ENCODE measurements at regions not wholly inside any gene's neighbourhood (a gene's known extent, or its start where the extent isn't known, plus 50 kb on each side); places are given as distances from the start of the nearest gene placed in this dataset.

DNA sequence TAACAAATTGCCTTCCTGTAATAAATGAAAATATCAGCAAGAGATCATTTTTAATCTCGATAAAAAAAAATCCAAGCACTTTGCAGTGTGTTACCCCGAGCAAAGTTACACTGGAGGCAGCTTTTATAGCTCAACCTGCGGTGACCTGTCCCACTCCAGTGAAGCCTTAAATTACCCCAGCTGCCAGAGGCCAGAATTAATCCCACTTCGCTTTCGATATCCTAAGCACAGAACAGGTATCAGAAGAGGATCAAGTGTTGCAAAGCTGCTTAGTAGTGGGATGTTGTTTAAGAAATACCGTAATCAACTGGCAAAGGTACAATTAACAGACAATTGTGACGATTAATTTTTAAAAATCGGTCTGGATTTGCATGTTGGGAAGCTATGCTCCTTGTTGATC lies 314.0 kb downstream of the AGTPBP1 start:
- intact Hi-C loops (cut with DNase I), result no loop called here
- TF ChIP-seq, protein P1, sequence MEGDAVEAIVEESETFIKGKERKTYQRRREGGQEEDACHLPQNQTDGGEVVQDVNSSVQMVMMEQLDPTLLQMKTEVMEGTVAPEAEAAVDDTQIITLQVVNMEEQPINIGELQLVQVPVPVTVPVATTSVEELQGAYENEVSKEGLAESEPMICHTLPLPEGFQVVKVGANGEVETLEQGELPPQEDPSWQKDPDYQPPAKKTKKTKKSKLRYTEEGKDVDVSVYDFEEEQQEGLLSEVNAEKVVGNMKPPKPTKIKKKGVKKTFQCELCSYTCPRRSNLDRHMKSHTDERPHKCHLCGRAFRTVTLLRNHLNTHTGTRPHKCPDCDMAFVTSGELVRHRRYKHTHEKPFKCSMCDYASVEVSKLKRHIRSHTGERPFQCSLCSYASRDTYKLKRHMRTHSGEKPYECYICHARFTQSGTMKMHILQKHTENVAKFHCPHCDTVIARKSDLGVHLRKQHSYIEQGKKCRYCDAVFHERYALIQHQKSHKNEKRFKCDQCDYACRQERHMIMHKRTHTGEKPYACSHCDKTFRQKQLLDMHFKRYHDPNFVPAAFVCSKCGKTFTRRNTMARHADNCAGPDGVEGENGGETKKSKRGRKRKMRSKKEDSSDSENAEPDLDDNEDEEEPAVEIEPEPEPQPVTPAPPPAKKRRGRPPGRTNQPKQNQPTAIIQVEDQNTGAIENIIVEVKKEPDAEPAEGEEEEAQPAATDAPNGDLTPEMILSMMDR (IDR thresholded peaks at IDR 0.05; ENCODE audit: borderline replicate concordance, extremely low read depth, insufficient read depth), result no peak
- no peak overlapping the region for H3K27ac ChIP-seq (ENCODE audit: low read depth in 2 of 2, low read length in 2 of 2)
- peaks cover 6 to 10% (median 8%) of the 10 kb centered on the region in 3 donors for H3K4me1 ChIP-seq (ENCODE audit: control insufficient read depth in 2 of 3, insufficient read depth in 2 of 3, low read depth in 1 of 3, low read length in 3 of 3)
- FAIRE-seq (no peak), DNase-seq (peak in 3 of 5 donors; percentile 52 to 85 (median 73))
- H3K9me3 ChIP-seq (ENCODE audit: control insufficient read depth in 2 of 3, insufficient read depth in 1 of 3, low read length in 3 of 3), result peaks cover 0 to 3% (median 0%) of the 10 kb centered on the region in 3 donors
- H3K36me3 ChIP-seq (ENCODE audit: control insufficient read depth in 2 of 3, insufficient read depth in 3 of 3, low read length in 3 of 3), result no peaks in the 10 kb centered on the region
- H3K4me3 ChIP-seq (ENCODE audit: low read length in 3 of 3), result no peak overlapping the region
- H3K9ac ChIP-seq (ENCODE audit: low read length in 3 of 3), result no peak overlapping the region
- H3K27me3 ChIP-seq (ENCODE audit: control insufficient read depth, insufficient read depth, low read length), result no peaks in the 10 kb centered on the region

GRCh38 chr9:85425153-85425611 lies 316.6 kb downstream of the AGTPBP1 start:
- no peaks in the 10 kb centered on the region for H3K9me3 ChIP-seq (ENCODE audit: control insufficient read depth in 2 of 3, insufficient read depth in 1 of 3, low read length in 3 of 3)
- no peak overlapping the region for H3K4me3 ChIP-seq (ENCODE audit: low read length in 3 of 3)
- no peaks in the 10 kb centered on the region for H3K36me3 ChIP-seq (ENCODE audit: control insufficient read depth in 2 of 3, insufficient read depth in 3 of 3, low read length in 3 of 3)
- TF ChIP-seq, protein P1 (IDR thresholded peaks at IDR 0.05; ENCODE audit: borderline replicate concordance, extremely low read depth, insufficient read depth), result peak; percentile 60
- H3K9ac ChIP-seq (ENCODE audit: low read length in 3 of 3), result no peak overlapping the region
- peaks cover 2 to 12% (median 7%) of the 10 kb centered on the region in 3 donors for H3K4me1 ChIP-seq (ENCODE audit: control insufficient read depth in 2 of 3, insufficient read depth in 2 of 3, low read depth in 1 of 3, low read length in 3 of 3)
- FAIRE-seq, result no peak
- intact Hi-C loops (cut with DNase I), result no loop called here
- H3K27ac ChIP-seq (ENCODE audit: low read depth in 2 of 2, low read length in 2 of 2), result no peak overlapping the region
- no peaks in the 10 kb centered on the region for H3K27me3 ChIP-seq (ENCODE audit: control insufficient read depth, insufficient read depth, low read length)
- DNase-seq, result peak; percentile 83 to 96 (median 94)

- peaks cover 3 to 12% (median 6%) of the 10 kb centered on the region in 3 donors for H3K4me1 ChIP-seq (ENCODE audit: control insufficient read depth in 2 of 3, insufficient read depth in 2 of 3, low read depth in 1 of 3, low read length in 3 of 3)
- H3K36me3 ChIP-seq (ENCODE audit: control insufficient read depth in 2 of 3, insufficient read depth in 3 of 3, low read length in 3 of 3), result no peaks in the 10 kb centered on the region
- intact Hi-C loops (cut with DNase I), result no loop called here
- H3K27ac ChIP-seq (ENCODE audit: low read depth in 2 of 2, low read length in 2 of 2), result no peak overlapping the region
- no peak for FAIRE-seq
- no peak for DNase-seq
- TF ChIP-seq, protein P1 (IDR thresholded peaks at IDR 0.05; ENCODE audit: borderline replicate concordance, extremely low read depth, insufficient read depth), result no peak
- H3K9me3 ChIP-seq (ENCODE audit: control insufficient read depth in 2 of 3, insufficient read depth in 1 of 3, low read length in 3 of 3), result no peaks in the 10 kb centered on the region
- H3K9ac ChIP-seq (ENCODE audit: low read length in 3 of 3), result no peak overlapping the region
- H3K4me3 ChIP-seq (ENCODE audit: low read length in 3 of 3), result no peak overlapping the region
- no peaks in the 10 kb centered on the region for H3K27me3 ChIP-seq (ENCODE audit: control insufficient read depth, insufficient read depth, low read length)
Observed at GRCh38 chr9:85423422-85423821, 318.3 kb downstream of the AGTPBP1 start.

DNA sequence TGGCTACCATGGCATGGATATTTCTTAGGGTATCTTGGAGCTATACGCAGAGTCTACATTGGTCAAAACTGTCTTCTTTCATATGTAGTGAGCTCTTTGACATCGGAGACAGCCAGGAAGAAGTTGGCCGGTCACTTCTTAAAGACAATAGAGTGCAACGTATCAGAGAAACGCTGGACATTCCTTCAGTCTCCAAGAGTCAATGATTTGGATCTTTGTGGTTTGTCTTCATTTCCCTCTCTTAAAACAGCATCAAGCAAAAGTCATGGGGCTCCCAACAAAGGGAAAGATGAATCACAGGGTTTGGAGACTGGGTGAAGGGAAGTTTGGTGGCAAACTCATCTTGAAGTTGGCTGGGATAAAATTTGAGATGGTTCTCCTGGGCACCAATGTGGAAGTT lies 320.1 kb downstream of the AGTPBP1 start:
- Histone ChIP-seq H3K27me3 (ENCODE audit: control insufficient read depth, insufficient read depth, low read length) (no peaks in the 10 kb centered on the region), H3K9me3 (ENCODE audit: control insufficient read depth in 2 of 3, insufficient read depth in 1 of 3, low read length in 3 of 3) (no peaks in the 10 kb centered on the region), H3K4me3 (ENCODE audit: low read length in 3 of 3) (no peak overlapping the region), H3K36me3 (ENCODE audit: control insufficient read depth in 2 of 3, insufficient read depth in 3 of 3, low read length in 3 of 3) (no peaks in the 10 kb centered on the region), H3K9ac (ENCODE audit: low read length in 3 of 3) (no peak overlapping the region), H3K27ac (ENCODE audit: low read depth in 2 of 2, low read length in 2 of 2) (no peak overlapping the region), H3K4me1 (ENCODE audit: control insufficient read depth in 2 of 3, insufficient read depth in 2 of 3, low read depth in 1 of 3, low read length in 3 of 3) (peaks cover 2 to 21% (median 4%) of the 10 kb centered on the region in 3 donors)
- intact Hi-C loops (cut with DNase I), result no loop called here
- DNase-seq (no peak), FAIRE-seq (no peak)
- TF ChIP-seq, protein P1 (IDR thresholded peaks at IDR 0.05; ENCODE audit: borderline replicate concordance, extremely low read depth, insufficient read depth), result no peak
